ENCODE measurements at regions not wholly inside any gene's neighbourhood (a gene's known extent, or its start where the extent isn't known, plus 50 kb on each side); places are given as distances from the start of the nearest gene placed in this dataset.
"Not testable (repeated sequence)": the region's sequence is repeated elsewhere in the genome, so short reads cannot be mapped to it uniquely, and the experiment has no call there.

- Histone ChIP-seq H3K4me1 (ENCODE audit: insufficient read depth, low read length) (no peaks in the 10 kb centered on the region), H3K27me3 (ENCODE audit: insufficient read depth, low read length) (no peaks in the 10 kb centered on the region), H4K5ac (ENCODE audit: insufficient read length, low read depth, low read length) (no peak overlapping the region), H3K4ac (ENCODE audit: low read depth, low read length) (no peak overlapping the region), H3K79me1 (ENCODE audit: insufficient read depth, low read depth, low read length, poor library complexity, severe bottlenecking) (no peaks in the 10 kb centered on the region), H3K23me2 (ENCODE audit: insufficient read length, low read depth, low read length, poor library complexity, severe bottlenecking) (no peaks in the 10 kb centered on the region), H3K9ac (ENCODE audit: extremely low read depth, insufficient read length, low read length) (no peak overlapping the region), H2BK20ac (ENCODE audit: low read depth, low read length, poor library complexity, severe bottlenecking) (no peak overlapping the region), H4K8ac (replicated peaks; ENCODE audit: insufficient read length, low read depth, low read length) (no peak overlapping the region), H4K20me1 (ENCODE audit: control insufficient read depth, insufficient read depth, insufficient read length) (no peaks in the 10 kb centered on the region), H3K18ac (ENCODE audit: insufficient read length, low read depth, low read length) (no peak overlapping the region), H3K56ac (ENCODE audit: insufficient read length, low read depth, low read length) (no peak overlapping the region), H2BK120ac (ENCODE audit: low read depth, low read length, poor library complexity, severe bottlenecking) (no peak overlapping the region), H2AFZ (ENCODE audit: low read length) (no peak overlapping the region), H2BK15ac (ENCODE audit: low read depth, low read length) (no peak overlapping the region), H3T11ph (ENCODE audit: low read length) (no peak overlapping the region), H3K4me2 (ENCODE audit: insufficient read depth, insufficient read length, low read length) (no peak overlapping the region), H2BK5ac (ENCODE audit: insufficient read length, low read length) (no peak overlapping the region), H3K23ac (ENCODE audit: insufficient read length, low read depth, low read length) (no peak overlapping the region), H2AK5ac (ENCODE audit: insufficient read length, low read length) (no peak overlapping the region), H3K79me2 (ENCODE audit: insufficient read depth, low read length) (no peaks in the 10 kb centered on the region), H3K9me3 (ENCODE audit: control insufficient read depth, low read depth, low read length) (no peaks in the 10 kb centered on the region), H3K14ac (ENCODE audit: insufficient read depth, low read length) (no peak overlapping the region), H3K27ac (ENCODE audit: insufficient read length, low read depth, low read length) (no peak overlapping the region), H2BK12ac (ENCODE audit: insufficient read length, low read depth, low read length) (no peak overlapping the region), H4K91ac (ENCODE audit: insufficient read length, low read depth, low read length) (no peak overlapping the region)
- H3K9me3 Mint-ChIP-seq, result no peaks in the 10 kb centered on the region
- H3K4me1 Mint-ChIP-seq, result no peaks in the 10 kb centered on the region
- H3K27me3 Mint-ChIP-seq (ENCODE audit: low read depth), result no peaks in the 10 kb centered on the region
- TF ChIP-seq CTCF (conservative IDR thresholded peaks at IDR 0.05), result no peak
- no CpG with 5 or more reads among the region's 4 CpGs for WGBS (ENCODE audit: extremely low coverage, insufficient read length, low lambda C conversion rate)
- no peaks in the 10 kb centered on the region for H3K36me3 Mint-ChIP-seq (ENCODE audit: insufficient read depth in 1 of 3, low read depth in 3 of 3)
- no peak overlapping the region for H3K27ac Mint-ChIP-seq
- H3K4me3 Mint-ChIP-seq, result no peak overlapping the region
- no peak for DNase-seq
These were observed 77.1 kb upstream of the CDC42EP3 start for GRCh38 chr2:37748541-37748940.

GRCh38 chr2:37750286-37750685 lies 78.8 kb upstream of the CDC42EP3 start:
- H3K4me3 Mint-ChIP-seq; H3K79me2 ChIP-seq (ENCODE audit: insufficient read depth, low read length); H3K27me3 ChIP-seq (ENCODE audit: insufficient read depth, low read length); H3K14ac ChIP-seq (ENCODE audit: insufficient read depth, low read length); H2BK120ac ChIP-seq (ENCODE audit: low read depth, low read length, poor library complexity, severe bottlenecking); H3K9me3 Mint-ChIP-seq; H3K27ac Mint-ChIP-seq; H3K9me3 ChIP-seq (ENCODE audit: control insufficient read depth, low read depth, low read length); DNase-seq; H3K27me3 Mint-ChIP-seq (ENCODE audit: low read depth); H2BK15ac ChIP-seq (ENCODE audit: low read depth, low read length); H3K9ac ChIP-seq (ENCODE audit: extremely low read depth, insufficient read length, low read length); H3K36me3 Mint-ChIP-seq (ENCODE audit: insufficient read depth in 1 of 3, low read depth in 3 of 3); H3K27ac ChIP-seq (ENCODE audit: insufficient read length, low read depth, low read length); H4K5ac ChIP-seq (ENCODE audit: insufficient read length, low read depth, low read length); H3K79me1 ChIP-seq (ENCODE audit: insufficient read depth, low read depth, low read length, poor library complexity, severe bottlenecking); H3T11ph ChIP-seq (ENCODE audit: low read length); H2AK5ac ChIP-seq (ENCODE audit: insufficient read length, low read length); H4K91ac ChIP-seq (ENCODE audit: insufficient read length, low read depth, low read length); H2BK20ac ChIP-seq (ENCODE audit: low read depth, low read length, poor library complexity, severe bottlenecking); H3K4me1 ChIP-seq (ENCODE audit: insufficient read depth, low read length); H3K4me2 ChIP-seq (ENCODE audit: insufficient read depth, insufficient read length, low read length); H3K4me1 Mint-ChIP-seq; H3K23me2 ChIP-seq (ENCODE audit: insufficient read length, low read depth, low read length, poor library complexity, severe bottlenecking); H4K8ac ChIP-seq (replicated peaks; ENCODE audit: insufficient read length, low read depth, low read length); H4K20me1 ChIP-seq (ENCODE audit: control insufficient read depth, insufficient read depth, insufficient read length); H2AFZ ChIP-seq (ENCODE audit: low read length); H3K23ac ChIP-seq (ENCODE audit: insufficient read length, low read depth, low read length); H2BK5ac ChIP-seq (ENCODE audit: insufficient read length, low read length); H3K18ac ChIP-seq (ENCODE audit: insufficient read length, low read depth, low read length); H2BK12ac ChIP-seq (ENCODE audit: insufficient read length, low read depth, low read length); H3K4ac ChIP-seq (ENCODE audit: low read depth, low read length); H3K56ac ChIP-seq (ENCODE audit: insufficient read length, low read depth, low read length): not testable (repeated sequence)
